Lower lobe of right lung (tissue), 2 donors: ENCODE measurements at regions not wholly inside any gene's neighbourhood (a gene's known extent, or its start where the extent isn't known, plus 50 kb on each side); places are given as distances from the start of the nearest gene placed in this dataset.

Experiments used
- ATAC-seq, 2 donors: fragments of 200-7000 bp; cut with Tn5 transposase; one replicate each; pipeline ENCODE4 v1.9.1; 2020 to 2022; ENCODE audit warnings: mild to moderate bottlenecking in 2 of 2, moderate library complexity in 2 of 2
- DNase-seq: peaks from one replicate; pipeline ENCODE4 v3.0.0-alpha.2; 2020
- H3K27ac ChIP-seq: fragments of 200-600 bp; one replicate; pipeline ENCODE4 v1.8.0; 2022
- H3K27me3 ChIP-seq: fragments of 200-600 bp; one replicate; pipeline ENCODE4 v1.8.0; 2022; ENCODE audit warnings: low read depth
- H3K36me3 ChIP-seq: fragments of 200-600 bp; one replicate; pipeline ENCODE4 v1.8.0; 2022; ENCODE audit warnings: mild to moderate bottlenecking
- H3K4me1 ChIP-seq: fragments of 200-600 bp; one replicate; pipeline ENCODE4 v1.8.0; 2022
- H3K4me3 ChIP-seq: fragments of 200-600 bp; one replicate; pipeline ENCODE4 v1.8.0; 2022; ENCODE audit warnings: mild to moderate bottlenecking
- H3K9me3 ChIP-seq: fragments of 200-600 bp; one replicate; pipeline ENCODE4 v1.8.0; 2022
- intact Hi-C: fragments of 100-400 bp; cut with DNase I; formaldehyde crosslinking; loops from one replicate; pipeline ENCODE4 v1.11.0; 2022
- TF ChIP-seq, protein P1 (sequence below): fragments of 200-600 bp; IDR thresholded peaks from one replicate; pipeline ENCODE4 v1.8.0; 2022; ENCODE audit warnings: antibody characterized with exemption, mild to moderate bottlenecking
- donor health status: DM: no; HTN: yes; CAD: no; lungs with severe emphysema.

- Histone ChIP-seq H3K27me3 (no peaks in the 10 kb centered on the region), H3K4me1 (no peaks in the 10 kb centered on the region), H3K9me3 (no peaks in the 10 kb centered on the region), H3K27ac (no peak overlapping the region), H3K36me3 (no peaks in the 10 kb centered on the region), H3K4me3 (no peak overlapping the region)
- ATAC-seq (no peak), DNase-seq (no peak)
- TF ChIP-seq, protein P1, sequence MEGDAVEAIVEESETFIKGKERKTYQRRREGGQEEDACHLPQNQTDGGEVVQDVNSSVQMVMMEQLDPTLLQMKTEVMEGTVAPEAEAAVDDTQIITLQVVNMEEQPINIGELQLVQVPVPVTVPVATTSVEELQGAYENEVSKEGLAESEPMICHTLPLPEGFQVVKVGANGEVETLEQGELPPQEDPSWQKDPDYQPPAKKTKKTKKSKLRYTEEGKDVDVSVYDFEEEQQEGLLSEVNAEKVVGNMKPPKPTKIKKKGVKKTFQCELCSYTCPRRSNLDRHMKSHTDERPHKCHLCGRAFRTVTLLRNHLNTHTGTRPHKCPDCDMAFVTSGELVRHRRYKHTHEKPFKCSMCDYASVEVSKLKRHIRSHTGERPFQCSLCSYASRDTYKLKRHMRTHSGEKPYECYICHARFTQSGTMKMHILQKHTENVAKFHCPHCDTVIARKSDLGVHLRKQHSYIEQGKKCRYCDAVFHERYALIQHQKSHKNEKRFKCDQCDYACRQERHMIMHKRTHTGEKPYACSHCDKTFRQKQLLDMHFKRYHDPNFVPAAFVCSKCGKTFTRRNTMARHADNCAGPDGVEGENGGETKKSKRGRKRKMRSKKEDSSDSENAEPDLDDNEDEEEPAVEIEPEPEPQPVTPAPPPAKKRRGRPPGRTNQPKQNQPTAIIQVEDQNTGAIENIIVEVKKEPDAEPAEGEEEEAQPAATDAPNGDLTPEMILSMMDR = no peak
- intact Hi-C loops = no loop called here
Observed at GRCh38 chr2:5374762-5375161, 317.4 kb upstream of the SOX11 start.

DNA sequence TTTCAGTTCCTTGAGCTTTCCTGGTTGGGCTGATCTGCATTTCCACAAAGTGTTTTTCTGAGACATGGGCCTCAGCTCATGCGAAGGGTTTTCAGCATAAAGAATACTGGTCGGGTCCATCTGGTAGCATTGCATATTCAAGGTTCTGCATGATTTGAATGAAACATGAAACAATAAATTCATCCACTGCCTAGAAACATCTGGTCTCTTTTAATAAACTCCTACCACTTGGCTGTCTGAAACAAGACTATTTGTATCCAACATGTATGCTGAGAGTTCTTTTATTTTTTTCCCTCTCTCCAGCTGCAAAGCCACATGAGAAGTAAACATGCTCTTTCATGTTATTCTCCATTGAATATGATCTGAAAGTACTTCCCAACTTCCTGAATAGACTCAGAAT is 314.9 kb upstream of the SOX11 start:
- intact Hi-C loops = no loop called here
- DNase-seq (no peak), ATAC-seq (no peak)
- Histone ChIP-seq H3K27me3 (no peaks in the 10 kb centered on the region), H3K4me3 (no peak overlapping the region), H3K4me1 (no peaks in the 10 kb centered on the region), H3K27ac (no peak overlapping the region), H3K9me3 (no peaks in the 10 kb centered on the region), H3K36me3 (no peaks in the 10 kb centered on the region)
- TF ChIP-seq, protein P1 = no peak

- TF ChIP-seq, protein P1 = no peak
- Histone ChIP-seq H3K9me3 (no peaks in the 10 kb centered on the region), H3K4me1 (no peaks in the 10 kb centered on the region), H3K27ac (no peak overlapping the region), H3K4me3 (no peak overlapping the region), H3K27me3 (no peaks in the 10 kb centered on the region), H3K36me3 (no peaks in the 10 kb centered on the region)
- intact Hi-C loops = no loop called here
- DNase-seq = no peak
- no peak for ATAC-seq
Observed at GRCh38 chr2:5379811-5380210, 312.4 kb upstream of the SOX11 start.

DNA sequence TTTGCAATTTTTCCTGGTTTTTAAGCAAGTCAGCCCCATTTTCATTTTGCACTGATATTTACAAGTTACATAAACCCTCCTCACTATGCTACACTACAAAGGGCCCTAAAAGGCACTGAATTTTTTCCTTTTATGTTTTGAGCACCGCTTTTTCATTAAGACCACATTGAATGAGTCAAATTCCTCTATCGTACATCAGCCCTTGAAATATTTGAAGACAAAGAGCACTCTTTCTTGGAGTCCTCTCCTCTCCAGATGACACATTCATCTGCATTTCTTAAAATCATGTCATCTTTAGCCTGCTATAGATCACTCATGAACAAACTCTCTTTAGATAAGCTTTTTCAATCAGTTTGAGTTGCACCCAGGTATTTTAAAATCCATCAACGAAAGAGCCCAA is 306.6 kb upstream of the SOX11 start:
- DNase-seq (no peak), ATAC-seq (no peak)
- TF ChIP-seq, protein P1 = no peak
- no peaks in the 10 kb centered on the region for H3K4me1 ChIP-seq
- intact Hi-C loops = no loop called here
- no peaks in the 10 kb centered on the region for H3K9me3 ChIP-seq
- no peaks in the 10 kb centered on the region for H3K36me3 ChIP-seq
- no peaks in the 10 kb centered on the region for H3K27me3 ChIP-seq
- no peak overlapping the region for H3K4me3 ChIP-seq
- H3K27ac ChIP-seq = no peak overlapping the region

DNA sequence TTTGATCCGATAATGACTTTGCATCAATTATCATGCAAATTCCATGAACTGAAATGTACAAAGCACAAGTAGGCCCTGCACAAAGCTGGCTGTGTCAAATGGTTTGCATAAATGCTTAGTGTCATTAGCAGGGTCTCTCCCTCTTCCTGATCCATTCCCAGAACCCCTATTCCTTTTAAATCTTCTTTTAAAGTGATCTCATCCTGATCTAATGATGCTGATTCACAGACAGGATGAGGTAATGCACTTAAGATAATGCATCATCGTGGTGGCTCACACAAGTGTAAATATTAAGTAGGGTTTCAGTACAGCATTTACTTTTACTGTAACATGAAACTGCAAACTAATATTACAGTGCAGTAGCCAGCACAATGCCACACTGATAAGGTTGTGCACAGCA is 304.8 kb upstream of the SOX11 start:
- Histone ChIP-seq H3K4me3 (no peak overlapping the region), H3K27ac (no peak overlapping the region), H3K36me3 (no peaks in the 10 kb centered on the region), H3K27me3 (no peaks in the 10 kb centered on the region), H3K9me3 (no peaks in the 10 kb centered on the region), H3K4me1 (no peaks in the 10 kb centered on the region)
- intact Hi-C loops = no loop called here
- DNase-seq (no peak), ATAC-seq (no peak)
- TF ChIP-seq, protein P1 = no peak

GRCh38 chr2:5389740-5390139 is 302.4 kb upstream of the SOX11 start:
- Histone ChIP-seq H3K36me3 (no peaks in the 10 kb centered on the region), H3K9me3 (no peaks in the 10 kb centered on the region), H3K27ac (no peak overlapping the region), H3K4me3 (no peak overlapping the region), H3K4me1 (no peaks in the 10 kb centered on the region), H3K27me3 (no peaks in the 10 kb centered on the region)
- DNase-seq (no peak), ATAC-seq (no peak)
- TF ChIP-seq, protein P1 = no peak
- intact Hi-C loops = no loop called here
